ENCODE measurements at regions not wholly inside any gene's neighbourhood (a gene's known extent, or its start where the extent isn't known, plus 50 kb on each side); places are given as distances from the start of the nearest gene placed in this dataset.

- TF ChIP-seq, protein P1, sequence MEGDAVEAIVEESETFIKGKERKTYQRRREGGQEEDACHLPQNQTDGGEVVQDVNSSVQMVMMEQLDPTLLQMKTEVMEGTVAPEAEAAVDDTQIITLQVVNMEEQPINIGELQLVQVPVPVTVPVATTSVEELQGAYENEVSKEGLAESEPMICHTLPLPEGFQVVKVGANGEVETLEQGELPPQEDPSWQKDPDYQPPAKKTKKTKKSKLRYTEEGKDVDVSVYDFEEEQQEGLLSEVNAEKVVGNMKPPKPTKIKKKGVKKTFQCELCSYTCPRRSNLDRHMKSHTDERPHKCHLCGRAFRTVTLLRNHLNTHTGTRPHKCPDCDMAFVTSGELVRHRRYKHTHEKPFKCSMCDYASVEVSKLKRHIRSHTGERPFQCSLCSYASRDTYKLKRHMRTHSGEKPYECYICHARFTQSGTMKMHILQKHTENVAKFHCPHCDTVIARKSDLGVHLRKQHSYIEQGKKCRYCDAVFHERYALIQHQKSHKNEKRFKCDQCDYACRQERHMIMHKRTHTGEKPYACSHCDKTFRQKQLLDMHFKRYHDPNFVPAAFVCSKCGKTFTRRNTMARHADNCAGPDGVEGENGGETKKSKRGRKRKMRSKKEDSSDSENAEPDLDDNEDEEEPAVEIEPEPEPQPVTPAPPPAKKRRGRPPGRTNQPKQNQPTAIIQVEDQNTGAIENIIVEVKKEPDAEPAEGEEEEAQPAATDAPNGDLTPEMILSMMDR (optimal IDR thresholded peaks at IDR 0.05 in 1 of 3, IDR thresholded peaks at IDR 0.05 in 1 of 3, conservative IDR thresholded peaks at IDR 0.05 in 1 of 3; ENCODE audit: extremely low read depth in 1 of 3, insufficient read depth in 2 of 3, low read length in 3 of 3) = no peak
- no peak for TF ChIP-seq EZH2 (IDR thresholded peaks at IDR 0.05; ENCODE audit: low read length)
Measured at GRCh38 chr4:14496969-14497368, 505.3 kb upstream of the CPEB2 start.
